ENCODE measurements at regions not wholly inside any gene's neighbourhood (a gene's known extent, or its start where the extent isn't known, plus 50 kb on each side); places are given as distances from the start of the nearest gene placed in this dataset.

- intact Hi-C loops (cut with micrococcal nuclease), result loop anchor here (1.0 to 5.0 kb wide), 2 partner anchors 47 to 886 kb away; no protein-coding TSS in a partner anchor
Observed at GRCh38 chr17:65278820-65279184, 141.6 kb downstream of the RGS9 start.

DNA sequence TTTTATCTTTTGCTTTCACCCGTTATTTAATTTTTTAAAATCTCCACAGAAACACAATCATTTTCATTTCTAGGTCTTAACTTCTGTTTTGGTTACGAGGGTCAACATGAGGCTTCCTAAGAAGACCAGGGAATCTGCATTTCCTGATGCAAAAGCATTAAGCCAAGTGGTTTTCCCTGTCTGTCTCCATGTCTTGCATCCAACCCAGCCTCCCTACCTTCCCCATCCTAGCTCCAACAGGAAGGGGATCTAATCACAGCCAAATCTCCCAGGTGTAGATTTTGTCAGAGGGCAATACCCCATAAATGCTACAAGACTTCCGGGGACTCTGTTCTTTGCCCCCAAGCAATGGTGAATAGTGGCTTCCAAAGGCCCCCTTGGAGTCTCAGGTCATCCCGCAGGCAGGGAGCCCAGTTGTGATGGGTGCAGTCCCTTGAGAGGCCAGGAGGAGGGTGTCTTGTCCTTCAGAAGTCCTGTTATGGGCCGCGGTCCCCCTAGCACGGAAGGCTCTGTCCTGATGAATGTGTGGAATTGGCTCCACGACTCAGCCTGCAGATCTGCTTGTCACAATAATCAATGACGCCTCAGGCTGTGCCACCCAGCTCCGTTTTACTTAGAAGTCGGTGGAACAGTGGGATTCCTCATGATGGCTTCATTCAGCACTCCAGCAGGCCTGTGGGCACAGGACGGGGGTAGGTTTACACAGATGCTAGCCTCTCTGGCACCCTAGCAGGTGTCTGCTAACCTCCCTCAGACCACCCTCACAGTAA lies 141.1 kb downstream of the RGS9 start:
- ChIA-PET CTCF (interaction anchor here (1.0 kb wide), 1 partner anchor 887 kb away, joined by 3 read pairs; no protein-coding TSS in a partner anchor), POLR2A (no interaction called here)
- H3K27ac Mint-ChIP-seq, result no peak overlapping the region

More at GRCh38 chr17:65278820-65279184, 141.6 kb downstream of the RGS9 start:
- Mint-ChIP-seq H3K4me1 (peaks cover 7 to 13% (median 10%) of the 10 kb centered on the region in 7 donors), H3K9me3 (peaks cover 0 to 8% (median 0%) of the 10 kb centered on the region in 11 donors), H3K27me3 (peaks cover 5 to 35% (median 11%) of the 10 kb centered on the region in 5 donors), H3K4me3 (no peak overlapping the region), H3K36me3 (no peaks in the 10 kb centered on the region), H3K27ac (no peak overlapping the region)
- ChIA-PET CTCF (interaction anchor here (1.0 kb wide), 1 partner anchor 887 kb away, joined by 3 read pairs; no protein-coding TSS in a partner anchor), POLR2A (no interaction called here)
- Histone ChIP-seq H3K36me3 (ENCODE audit: control insufficient read depth in 2 of 3, insufficient read depth in 3 of 3, low read length in 3 of 3) (no peaks in the 10 kb centered on the region), H3K27me3 (ENCODE audit: control insufficient read depth in 2 of 2, insufficient read depth in 2 of 2, low read length in 2 of 2) (no peaks in the 10 kb centered on the region), H3K27ac (ENCODE audit: low read depth, low read length) (no peak overlapping the region), H3K4me1 (ENCODE audit: control insufficient read depth in 2 of 2, insufficient read depth in 2 of 2, low read length in 2 of 2) (no peaks in the 10 kb centered on the region), H3K4me3 (ENCODE audit: low read length) (no peak overlapping the region), H3K9me3 (ENCODE audit: control insufficient read depth in 2 of 3, low read length in 3 of 3) (no peaks in the 10 kb centered on the region)
- DNase-seq (no peak), ATAC-seq (no peak)

DNA sequence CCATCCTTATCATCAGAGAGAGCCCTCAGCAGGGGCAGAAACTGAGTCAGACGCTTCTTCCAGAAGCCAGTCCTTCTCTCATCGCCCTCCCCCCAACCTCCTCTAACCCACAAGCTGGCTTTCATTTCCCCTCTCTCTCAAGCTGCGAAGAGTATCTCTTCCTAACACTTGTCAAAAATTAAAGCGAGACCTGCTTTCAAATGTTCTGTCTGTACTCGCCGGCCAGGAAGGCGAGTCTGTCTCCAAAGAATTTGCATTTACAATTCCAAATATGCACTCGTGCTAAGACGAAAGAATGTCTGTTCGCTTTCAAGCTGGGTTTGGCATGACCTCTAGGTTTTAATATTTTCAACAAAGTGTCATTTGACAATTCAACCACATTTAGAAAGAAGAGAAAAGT lies 140.4 kb downstream of the RGS9 start:
- Histone ChIP-seq H3K9me3 (ENCODE audit: control insufficient read depth in 2 of 3, low read length in 3 of 3) (no peaks in the 10 kb centered on the region), H3K36me3 (ENCODE audit: control insufficient read depth in 2 of 3, insufficient read depth in 3 of 3, low read length in 3 of 3) (no peaks in the 10 kb centered on the region), H3K4me1 (ENCODE audit: control insufficient read depth in 2 of 2, insufficient read depth in 2 of 2, low read length in 2 of 2) (no peaks in the 10 kb centered on the region), H3K27ac (ENCODE audit: low read depth, low read length) (no peak overlapping the region), H3K27me3 (ENCODE audit: control insufficient read depth in 2 of 2, insufficient read depth in 2 of 2, low read length in 2 of 2) (no peaks in the 10 kb centered on the region), H3K4me3 (ENCODE audit: low read length) (no peak overlapping the region)
- DNase-seq, result no peak
- Mint-ChIP-seq H3K27ac (peak overlapping the region in 1 of 9 donors; percentile 27), H3K27me3 (peaks cover 5 to 36% (median 11%) of the 10 kb centered on the region in 5 donors), H3K4me1 (peaks cover 7 to 13% (median 10%) of the 10 kb centered on the region in 7 donors), H3K9me3 (peaks cover 0 to 1% (median 0%) of the 10 kb centered on the region in 11 donors), H3K36me3 (no peaks in the 10 kb centered on the region), H3K4me3 (peak overlapping the region in 1 of 10 donors; percentile 37)
- no peak for ATAC-seq
- intact Hi-C loops (cut with micrococcal nuclease), result loop anchor here in 1 of 2 donors (5.0 kb wide), 1 partner anchor 45 kb away; no protein-coding TSS in a partner anchor
- CTCF ChIA-PET, result interaction anchor here (1.0 kb wide), 1 partner anchor 10 kb away, joined by 3 read pairs; no protein-coding TSS in a partner anchor
- POLR2A ChIA-PET, result interaction anchor here (0.8 kb wide), 1 partner anchor 1764 kb away, joined by 3 read pairs; no protein-coding TSS in a partner anchor

More for the DNA sequence above, 141.1 kb downstream of the RGS9 start:
- no peak overlapping the region for H3K4me3 ChIP-seq (ENCODE audit: low read length)
- peaks cover 7 to 13% (median 10%) of the 10 kb centered on the region in 7 donors for H3K4me1 Mint-ChIP-seq
- intact Hi-C loops (cut with micrococcal nuclease), result loop anchor here (1.0 to 5.0 kb wide), 2 partner anchors 46 to 887 kb away; no protein-coding TSS in a partner anchor
- H3K9me3 Mint-ChIP-seq, result peaks cover 0 to 8% (median 0%) of the 10 kb centered on the region in 11 donors
- no peaks in the 10 kb centered on the region for H3K36me3 Mint-ChIP-seq
- H3K9me3 ChIP-seq (ENCODE audit: control insufficient read depth in 2 of 3, low read length in 3 of 3), result no peaks in the 10 kb centered on the region
- no peaks in the 10 kb centered on the region for H3K27me3 ChIP-seq (ENCODE audit: control insufficient read depth in 2 of 2, insufficient read depth in 2 of 2, low read length in 2 of 2)
- ATAC-seq (no peak), DNase-seq (peak in 4 of 9 donors; percentile 9 to 24 (median 11))
- H3K4me3 Mint-ChIP-seq, result no peak overlapping the region
- H3K27me3 Mint-ChIP-seq, result peaks cover 5 to 35% (median 11%) of the 10 kb centered on the region in 5 donors
- H3K36me3 ChIP-seq (ENCODE audit: control insufficient read depth in 2 of 3, insufficient read depth in 3 of 3, low read length in 3 of 3), result no peaks in the 10 kb centered on the region
- H3K4me1 ChIP-seq (ENCODE audit: control insufficient read depth in 2 of 2, insufficient read depth in 2 of 2, low read length in 2 of 2), result no peaks in the 10 kb centered on the region
- no peak overlapping the region for H3K27ac ChIP-seq (ENCODE audit: low read depth, low read length)

Measured in naive thymus-derived CD4-positive, alpha-beta T cell (primary cell).